ENCODE measurements at regions not wholly inside any gene's neighbourhood (a gene's known extent, or its start where the extent isn't known, plus 50 kb on each side); places are given as distances from the start of the nearest gene placed in this dataset.
A peak's percentile ranks its signal among the peaks of the same experiment; 100 is the strongest.

DNA sequence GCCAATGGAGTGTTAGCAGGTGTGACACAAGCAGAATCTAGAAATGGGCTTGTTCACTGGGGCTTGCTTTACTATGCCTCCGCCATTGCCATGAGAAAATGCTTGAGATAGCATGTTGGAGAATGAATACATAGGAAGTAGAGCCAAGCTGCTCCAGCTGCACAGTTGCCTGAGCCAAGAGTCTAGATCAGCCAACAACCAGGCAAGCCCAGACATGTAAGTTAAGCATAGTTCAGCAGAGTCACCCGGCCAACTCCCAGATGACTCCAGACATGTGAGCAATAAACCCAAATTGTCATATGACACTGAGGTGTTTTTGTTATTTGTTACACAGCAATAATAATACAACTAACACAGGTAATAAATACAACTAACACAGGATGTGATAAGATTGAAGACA, 167.9 kb downstream of the HAO1 start:
- H3K4me3 ChIP-seq = no peak overlapping the region
- H3K4me1 ChIP-seq (ENCODE audit: low read depth) = no peaks in the 10 kb centered on the region
- no peaks in the 10 kb centered on the region for H3K27me3 ChIP-seq
- peak in 1 of 2 donors; percentile 56 for DNase-seq (ENCODE audit: low read depth in 1 of 2, low spot score in 1 of 2)
- TF ChIP-seq, protein P1, sequence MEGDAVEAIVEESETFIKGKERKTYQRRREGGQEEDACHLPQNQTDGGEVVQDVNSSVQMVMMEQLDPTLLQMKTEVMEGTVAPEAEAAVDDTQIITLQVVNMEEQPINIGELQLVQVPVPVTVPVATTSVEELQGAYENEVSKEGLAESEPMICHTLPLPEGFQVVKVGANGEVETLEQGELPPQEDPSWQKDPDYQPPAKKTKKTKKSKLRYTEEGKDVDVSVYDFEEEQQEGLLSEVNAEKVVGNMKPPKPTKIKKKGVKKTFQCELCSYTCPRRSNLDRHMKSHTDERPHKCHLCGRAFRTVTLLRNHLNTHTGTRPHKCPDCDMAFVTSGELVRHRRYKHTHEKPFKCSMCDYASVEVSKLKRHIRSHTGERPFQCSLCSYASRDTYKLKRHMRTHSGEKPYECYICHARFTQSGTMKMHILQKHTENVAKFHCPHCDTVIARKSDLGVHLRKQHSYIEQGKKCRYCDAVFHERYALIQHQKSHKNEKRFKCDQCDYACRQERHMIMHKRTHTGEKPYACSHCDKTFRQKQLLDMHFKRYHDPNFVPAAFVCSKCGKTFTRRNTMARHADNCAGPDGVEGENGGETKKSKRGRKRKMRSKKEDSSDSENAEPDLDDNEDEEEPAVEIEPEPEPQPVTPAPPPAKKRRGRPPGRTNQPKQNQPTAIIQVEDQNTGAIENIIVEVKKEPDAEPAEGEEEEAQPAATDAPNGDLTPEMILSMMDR (IDR thresholded peaks at IDR 0.05; ENCODE audit: low read depth, low read length) = no peak
- no peak overlapping the region for H3K27ac ChIP-seq
- peaks cover 3% of the 10 kb centered on the region for H3K9me3 ChIP-seq (ENCODE audit: low read depth)
- no peaks in the 10 kb centered on the region for H3K36me3 ChIP-seq

DNA sequence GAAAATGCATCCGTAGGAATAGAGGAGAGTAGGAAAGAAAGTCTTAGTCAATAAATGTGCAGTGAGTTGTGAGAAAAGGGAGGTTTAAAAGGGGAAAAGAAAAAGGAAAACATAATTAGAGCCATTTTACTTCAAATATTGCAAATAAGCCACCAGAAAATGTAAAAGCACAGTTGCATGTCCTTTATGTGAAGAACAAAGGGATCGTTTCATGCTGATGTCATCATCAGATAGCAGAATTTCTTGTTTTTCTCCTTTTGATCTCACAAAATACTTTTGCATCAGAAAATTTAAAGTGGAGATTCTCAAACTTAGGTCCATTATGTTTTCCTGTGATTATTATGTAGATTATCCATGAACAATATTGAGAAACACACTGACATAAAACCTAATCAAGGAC, 166.7 kb downstream of the HAO1 start:
- Histone ChIP-seq H3K4me1 (ENCODE audit: low read depth) (no peaks in the 10 kb centered on the region), H3K4me3 (no peak overlapping the region), H3K9me3 (ENCODE audit: low read depth) (peaks cover 3% of the 10 kb centered on the region), H3K27ac (no peak overlapping the region), H3K36me3 (no peaks in the 10 kb centered on the region), H3K27me3 (no peaks in the 10 kb centered on the region)
- TF ChIP-seq, protein P1 (IDR thresholded peaks at IDR 0.05; ENCODE audit: low read depth, low read length) = no peak
- DNase-seq (ENCODE audit: low read depth in 1 of 2, low spot score in 1 of 2) = no peak

DNA sequence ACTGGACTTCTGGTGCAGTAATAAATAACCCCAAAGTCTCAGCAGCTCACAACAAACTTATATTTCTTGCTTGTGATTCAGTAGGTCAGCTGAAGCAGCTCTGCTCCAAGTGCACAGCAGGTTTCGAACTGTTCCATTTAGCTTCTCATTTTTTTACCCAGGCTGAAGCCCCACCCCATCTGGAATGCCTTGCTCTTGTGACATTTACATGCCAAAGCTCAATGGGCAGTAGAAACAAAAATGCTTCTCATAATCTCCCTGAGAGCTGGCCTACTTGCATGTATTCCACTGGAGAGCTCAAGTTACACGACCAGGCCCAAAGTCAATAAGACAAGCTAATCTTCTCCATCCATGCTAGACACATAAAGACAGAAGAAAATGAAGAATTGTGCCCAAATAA, 165.2 kb downstream of the HAO1 start:
- no peak overlapping the region for H3K27ac ChIP-seq
- peaks cover 3% of the 10 kb centered on the region for H3K9me3 ChIP-seq (ENCODE audit: low read depth)
- no peaks in the 10 kb centered on the region for H3K4me1 ChIP-seq (ENCODE audit: low read depth)
- TF ChIP-seq, protein P1 (IDR thresholded peaks at IDR 0.05; ENCODE audit: low read depth, low read length) = no peak
- no peaks in the 10 kb centered on the region for H3K27me3 ChIP-seq
- DNase-seq (ENCODE audit: low read depth in 1 of 2, low spot score in 1 of 2) = no peak
- no peak overlapping the region for H3K4me3 ChIP-seq
- H3K36me3 ChIP-seq = no peaks in the 10 kb centered on the region

DNA sequence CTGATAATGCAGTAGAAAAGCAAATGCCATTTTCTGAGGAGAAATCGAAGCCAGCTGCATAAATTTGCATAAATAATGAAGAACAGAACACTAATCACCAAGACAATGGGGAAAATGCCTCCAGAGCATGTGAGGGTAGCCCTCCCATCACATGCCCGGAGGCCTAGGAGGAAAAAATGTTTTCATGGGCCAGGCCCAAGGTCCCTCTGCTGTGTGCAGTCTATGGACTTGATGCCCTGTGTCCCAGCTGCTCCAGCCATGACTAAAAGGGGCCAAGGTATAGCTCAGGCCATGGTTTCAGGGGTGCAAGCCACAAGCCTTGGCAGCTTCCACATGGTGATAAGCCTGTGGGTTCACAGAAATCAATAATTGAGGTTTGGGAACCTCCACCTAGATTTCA, 164.1 kb downstream of the HAO1 start:
- Histone ChIP-seq H3K27ac (no peak overlapping the region), H3K27me3 (no peaks in the 10 kb centered on the region), H3K4me1 (ENCODE audit: low read depth) (no peaks in the 10 kb centered on the region), H3K36me3 (no peaks in the 10 kb centered on the region), H3K9me3 (ENCODE audit: low read depth) (peaks cover 3% of the 10 kb centered on the region), H3K4me3 (no peak overlapping the region)
- TF ChIP-seq, protein P1 (IDR thresholded peaks at IDR 0.05; ENCODE audit: low read depth, low read length) = no peak
- no peak for DNase-seq (ENCODE audit: low read depth in 1 of 2, low spot score in 1 of 2)

DNA sequence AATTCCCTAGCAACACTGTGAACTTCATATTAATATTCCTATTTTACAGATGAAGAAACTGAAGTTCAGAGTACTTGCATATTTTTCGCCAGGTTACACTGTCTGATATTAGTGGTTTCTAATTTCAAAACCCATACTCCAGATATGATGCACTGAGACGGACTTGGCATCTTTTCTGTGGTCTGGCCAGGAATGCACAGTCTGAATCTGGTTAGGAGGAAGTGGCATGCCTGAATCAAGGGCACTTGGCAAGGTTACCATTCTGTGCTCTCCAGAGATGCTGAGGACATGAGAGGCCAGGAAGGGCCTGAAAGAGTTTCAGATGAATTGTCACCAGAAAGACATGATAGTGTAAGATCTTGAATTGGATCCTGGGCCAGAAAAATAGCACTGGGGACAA, 150.1 kb downstream of the HAO1 start:
- TF ChIP-seq, protein P1 (IDR thresholded peaks at IDR 0.05; ENCODE audit: low read depth, low read length) = no peak
- H3K4me1 ChIP-seq (ENCODE audit: low read depth) = no peaks in the 10 kb centered on the region
- peak in 1 of 2 donors; percentile 59 for DNase-seq (ENCODE audit: low read depth in 1 of 2, low spot score in 1 of 2)

More for the DNA sequence above, 150.1 kb downstream of the HAO1 start:
- Histone ChIP-seq H3K36me3 (no peaks in the 10 kb centered on the region), H3K9me3 (ENCODE audit: low read depth) (no peaks in the 10 kb centered on the region), H3K4me3 (no peak overlapping the region), H3K27ac (no peak overlapping the region), H3K27me3 (no peaks in the 10 kb centered on the region)

Measured in cardiac muscle cell (in vitro differentiated cells and primary cell).